NCI-H446 (cell line): ENCODE measurements at regions not wholly inside any gene's neighbourhood (a gene's known extent, or its start where the extent isn't known, plus 50 kb on each side); places are given as distances from the start of the nearest gene placed in this dataset.
A peak's percentile ranks its signal among the peaks of the same experiment; 100 is the strongest.

Source experiments
- DNase-seq, 2 experiments: peaks; one replicate each; lab custom pipeline; 2025; lab: John Stamatoyannopoulos, UW

GRCh38 chr14:85223667-85224066 is 306.3 kb upstream of the FLRT2 start:
- no peak for DNase-seq

- DNase-seq = no peak
Measured at GRCh38 chr14:85224241-85224640, 305.7 kb upstream of the FLRT2 start.

GRCh38 chr14:85233756-85234155 is 296.2 kb upstream of the FLRT2 start:
- no peak for DNase-seq

GRCh38 chr14:85234156-85235025 is 295.6 kb upstream of the FLRT2 start:
- no peak for DNase-seq

GRCh38 chr14:85235868-85236267 is 294.1 kb upstream of the FLRT2 start:
- DNase-seq = no peak

- no peak for DNase-seq
Measured at GRCh38 chr14:85236296-85236695, 293.6 kb upstream of the FLRT2 start.

- no peak for DNase-seq
Measured at GRCh38 chr14:85239791-85240190, 290.2 kb upstream of the FLRT2 start.

- no peak for DNase-seq
Measured at GRCh38 chr14:85241022-85241855, 288.7 kb upstream of the FLRT2 start.

- DNase-seq = no peak
Measured at GRCh38 chr14:85242666-85243065, 287.3 kb upstream of the FLRT2 start.

- DNase-seq = no peak
Measured at GRCh38 chr14:85243321-85243720, 286.6 kb upstream of the FLRT2 start.

- DNase-seq = no peak
Measured at GRCh38 chr14:85247071-85247470, 282.9 kb upstream of the FLRT2 start.

- no peak for DNase-seq
Measured at GRCh38 chr14:85248881-85249635, 280.9 kb upstream of the FLRT2 start.

GRCh38 chr14:85250414-85251189 is 279.3 kb upstream of the FLRT2 start:
- DNase-seq = no peak

GRCh38 chr14:85252011-85252410 is 277.9 kb upstream of the FLRT2 start:
- DNase-seq = peak in 1 of 2 experiments; percentile 1

- no peak for DNase-seq
Measured at GRCh38 chr14:85254711-85255110, 275.2 kb upstream of the FLRT2 start.

- no peak for DNase-seq
Measured at GRCh38 chr14:85257287-85257686, 272.7 kb upstream of the FLRT2 start.

GRCh38 chr14:85263916-85264675 is 265.8 kb upstream of the FLRT2 start:
- DNase-seq = no peak

- no peak for DNase-seq
Measured at GRCh38 chr14:85273099-85273677, 256.8 kb upstream of the FLRT2 start.

GRCh38 chr14:85273952-85274351 is 256.0 kb upstream of the FLRT2 start:
- DNase-seq = no peak
